AG10803 (cell line): ENCODE measurements at regions not wholly inside any gene's neighbourhood (a gene's known extent, or its start where the extent isn't known, plus 50 kb on each side); places are given as distances from the start of the nearest gene placed in this dataset.

ENCODE experiments used
- DNase-seq: peaks from one replicate; pipeline ENCODE4 v3.0.0; 2010; ENCODE audit warnings: low read depth
- H3K4me3 ChIP-seq: 2 replicates; pipeline ENCODE4 v1.5.1; 2011; ENCODE audit warnings: mild to moderate bottlenecking, low read length, control low read depth
- TF ChIP-seq, protein P1 (sequence below): conservative IDR thresholded peaks from 2 replicates; pipeline ENCODE4 v1.5.1; 2011; ENCODE audit warnings: mild to moderate bottlenecking, low read length, control low read depth, inconsistent platforms

DNA sequence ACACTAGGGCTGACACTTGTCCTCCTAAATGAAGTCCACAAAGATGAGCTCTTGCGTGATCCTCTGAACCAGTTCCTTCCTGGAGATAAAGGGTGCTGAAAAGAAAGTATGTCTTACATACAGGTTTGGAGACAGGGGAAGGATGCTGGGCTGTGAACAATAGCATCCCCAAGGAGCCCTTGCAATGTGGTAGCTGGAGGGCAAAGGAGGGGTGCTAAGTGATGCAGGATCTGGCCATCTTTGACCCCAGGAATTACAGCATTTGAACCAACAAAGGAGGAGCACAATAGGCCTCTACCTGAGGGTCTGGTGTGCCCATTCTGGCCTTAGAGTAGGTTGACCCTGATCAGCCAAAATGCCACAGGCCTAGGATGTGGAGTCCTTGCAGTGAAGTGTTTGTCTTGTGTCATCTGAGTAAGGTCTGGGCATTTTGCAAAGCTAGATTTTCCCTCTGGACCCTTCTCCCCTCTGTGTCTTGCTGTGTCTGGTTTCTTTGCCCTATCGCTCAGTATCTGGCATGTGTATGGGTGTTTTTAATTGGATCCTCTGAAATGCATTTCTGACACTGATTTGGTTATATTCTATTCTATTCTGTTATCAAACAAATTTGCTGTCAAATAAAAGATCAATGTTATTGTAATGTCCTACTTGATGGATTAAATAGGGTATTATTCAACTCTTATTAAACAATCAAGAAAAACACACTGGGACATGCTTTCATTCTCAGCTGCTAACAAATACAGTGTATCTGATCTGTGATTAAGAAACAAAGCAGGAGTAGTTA is 364.8 kb upstream of the MEIS1 start:
- no peak overlapping the region for H3K4me3 ChIP-seq

DNA sequence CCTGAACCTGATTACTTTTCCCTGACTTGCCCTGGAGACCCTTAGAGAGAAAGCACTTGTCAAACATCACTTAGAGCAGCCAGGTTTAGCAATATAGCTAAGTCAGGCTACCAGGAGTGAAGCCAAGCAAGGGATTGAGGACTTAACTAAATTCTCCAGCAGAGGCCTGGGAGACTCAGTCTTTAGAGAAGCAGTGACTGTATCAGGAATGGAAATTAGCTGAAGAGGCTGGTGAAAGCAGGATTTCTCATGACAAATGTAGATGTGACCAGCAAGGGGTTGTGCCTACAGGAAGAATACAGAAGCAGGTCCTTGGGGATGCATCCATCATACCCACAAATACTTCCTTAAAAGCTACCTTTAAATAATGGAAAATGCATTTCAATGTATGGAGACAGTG is 368.9 kb upstream of the MEIS1 start:
- TF ChIP-seq, protein P1, sequence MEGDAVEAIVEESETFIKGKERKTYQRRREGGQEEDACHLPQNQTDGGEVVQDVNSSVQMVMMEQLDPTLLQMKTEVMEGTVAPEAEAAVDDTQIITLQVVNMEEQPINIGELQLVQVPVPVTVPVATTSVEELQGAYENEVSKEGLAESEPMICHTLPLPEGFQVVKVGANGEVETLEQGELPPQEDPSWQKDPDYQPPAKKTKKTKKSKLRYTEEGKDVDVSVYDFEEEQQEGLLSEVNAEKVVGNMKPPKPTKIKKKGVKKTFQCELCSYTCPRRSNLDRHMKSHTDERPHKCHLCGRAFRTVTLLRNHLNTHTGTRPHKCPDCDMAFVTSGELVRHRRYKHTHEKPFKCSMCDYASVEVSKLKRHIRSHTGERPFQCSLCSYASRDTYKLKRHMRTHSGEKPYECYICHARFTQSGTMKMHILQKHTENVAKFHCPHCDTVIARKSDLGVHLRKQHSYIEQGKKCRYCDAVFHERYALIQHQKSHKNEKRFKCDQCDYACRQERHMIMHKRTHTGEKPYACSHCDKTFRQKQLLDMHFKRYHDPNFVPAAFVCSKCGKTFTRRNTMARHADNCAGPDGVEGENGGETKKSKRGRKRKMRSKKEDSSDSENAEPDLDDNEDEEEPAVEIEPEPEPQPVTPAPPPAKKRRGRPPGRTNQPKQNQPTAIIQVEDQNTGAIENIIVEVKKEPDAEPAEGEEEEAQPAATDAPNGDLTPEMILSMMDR, result no peak
- no peak overlapping the region for H3K4me3 ChIP-seq
- no peak for DNase-seq

More for the DNA sequence above, 364.8 kb upstream of the MEIS1 start:
- TF ChIP-seq, protein P1, result no peak
- no peak for DNase-seq

DNA sequence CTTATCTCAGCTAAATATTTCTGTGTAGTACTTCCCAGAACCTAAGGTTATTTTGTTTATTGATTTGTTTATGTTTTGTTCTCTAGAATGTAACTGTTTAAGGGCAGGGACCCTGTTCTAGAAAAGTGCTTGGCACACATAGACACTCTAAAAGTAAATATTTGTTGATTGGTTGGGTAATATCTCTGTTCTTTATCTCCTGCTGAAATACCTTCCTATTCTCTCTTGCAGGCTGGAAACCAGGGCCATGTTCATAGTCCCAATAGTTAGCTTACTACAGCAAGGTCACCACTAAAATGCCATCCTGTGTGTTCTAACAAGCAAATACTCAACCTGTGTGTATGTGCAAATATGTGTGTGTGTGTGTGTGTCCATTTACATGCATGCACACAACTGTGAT is 375.6 kb upstream of the MEIS1 start:
- H3K4me3 ChIP-seq, result no peak overlapping the region
- TF ChIP-seq, protein P1, result no peak
- DNase-seq, result no peak

DNA sequence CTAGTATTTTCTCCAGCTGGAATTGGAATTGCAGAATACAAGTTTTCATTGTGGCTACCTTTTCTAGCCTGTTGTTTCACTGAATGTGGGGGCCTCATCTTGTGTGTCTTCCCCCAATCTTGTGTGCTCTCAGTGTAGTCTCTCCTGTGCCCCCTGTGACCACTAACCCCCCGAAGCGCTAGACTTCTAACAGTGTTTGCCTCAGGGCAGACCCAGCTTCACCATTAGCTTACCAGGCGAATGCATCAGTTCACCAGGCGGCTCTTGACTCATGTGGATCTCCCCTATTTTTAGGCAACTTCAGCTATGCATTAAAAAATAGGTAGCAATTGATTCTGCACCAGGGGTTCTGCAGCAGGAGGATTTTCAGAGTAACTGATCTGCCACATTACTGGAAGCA is 376.2 kb upstream of the MEIS1 start:
- TF ChIP-seq, protein P1, result no peak
- no peak overlapping the region for H3K4me3 ChIP-seq
- no peak for DNase-seq

DNA sequence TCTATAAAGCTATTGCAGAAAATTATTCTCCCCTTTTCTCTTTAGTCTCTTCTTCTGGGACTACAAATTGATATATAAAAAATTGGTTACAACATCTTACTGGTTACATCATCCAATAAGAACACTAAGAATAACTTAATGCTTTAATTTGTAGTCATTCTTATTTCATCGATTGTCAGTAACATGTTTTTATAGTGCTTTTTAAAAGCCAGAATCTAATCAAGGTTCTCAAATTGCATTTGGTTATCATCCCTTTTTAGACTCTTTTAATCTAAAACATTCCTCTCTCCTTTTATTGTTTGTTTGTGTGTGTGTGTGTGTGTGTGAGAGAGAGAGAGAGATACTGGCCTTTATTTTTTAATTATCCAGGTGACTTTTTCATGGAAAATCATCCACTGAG is 377.1 kb upstream of the MEIS1 start:
- TF ChIP-seq, protein P1, result no peak
- H3K4me3 ChIP-seq, result no peak overlapping the region
- DNase-seq, result no peak

DNA sequence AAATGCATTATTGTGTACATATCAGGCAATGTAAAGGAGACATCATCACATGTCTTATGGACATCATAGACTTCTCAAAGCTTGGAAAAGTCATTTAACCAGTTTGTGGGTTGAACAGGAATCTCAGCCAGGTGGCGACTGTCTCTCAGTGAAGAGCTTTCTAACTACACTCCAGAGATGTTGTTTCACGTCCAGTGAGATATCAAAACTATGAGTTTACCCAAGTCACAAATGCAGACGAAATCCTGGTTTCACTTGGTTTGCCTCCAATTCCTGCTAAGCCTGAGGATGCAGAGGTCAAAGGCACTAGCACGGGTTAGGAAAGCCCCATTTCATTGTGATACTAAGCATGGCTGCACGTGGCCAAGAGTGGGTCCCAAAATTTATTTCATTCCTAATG is 384.5 kb upstream of the MEIS1 start:
- TF ChIP-seq, protein P1, result no peak
- no peak overlapping the region for H3K4me3 ChIP-seq
- DNase-seq, result no peak

DNA sequence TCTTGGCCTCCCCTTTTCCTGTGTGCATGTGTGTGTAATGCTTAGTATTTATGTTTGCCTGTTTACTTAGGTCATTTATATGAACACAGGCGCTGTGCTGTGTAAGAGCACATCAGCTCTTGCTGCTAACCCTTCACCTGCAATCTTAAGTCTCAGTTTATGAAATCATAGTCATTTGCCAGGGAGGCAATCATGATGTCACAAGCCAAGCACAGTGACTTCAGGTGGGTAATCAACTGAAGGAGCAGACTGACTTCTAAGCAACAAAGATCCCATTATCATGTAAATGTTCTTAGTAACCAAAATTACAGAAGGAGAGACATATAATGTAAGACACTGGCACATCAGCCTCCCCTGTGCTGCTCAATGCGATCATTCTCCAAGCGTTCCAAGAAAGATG is 386.3 kb upstream of the MEIS1 start:
- H3K4me3 ChIP-seq, result no peak overlapping the region
- TF ChIP-seq, protein P1, result no peak
- no peak for DNase-seq
